GM18520 (cell line): ENCODE measurements at regions not wholly inside any gene's neighbourhood (a gene's known extent, or its start where the extent isn't known, plus 50 kb on each side); places are given as distances from the start of the nearest gene placed in this dataset.

Experiments used
- ATAC-seq: cut with Tn5 transposase; IDR thresholded peaks from one replicate; pipeline ENCODE4 v1.9.1; 2021; ENCODE audit not compliant: unreplicated experiment

DNA sequence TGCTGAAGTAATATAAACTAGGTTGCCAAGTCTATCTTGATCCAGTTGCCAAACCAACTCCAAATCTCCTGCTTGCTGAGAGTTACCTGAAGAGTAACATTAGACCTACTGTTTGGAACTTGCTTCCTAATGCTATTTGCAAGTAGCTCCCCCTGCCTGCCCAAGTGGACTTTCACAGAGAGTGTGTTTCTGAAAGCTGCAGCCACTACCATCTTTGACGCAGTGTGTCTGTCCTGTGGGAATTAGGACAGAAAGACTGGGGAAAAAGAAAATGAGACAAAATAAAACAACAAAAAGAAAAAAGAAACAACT is 195.0 kb upstream of the HS3ST1 start:
- ATAC-seq, result no peak

DNA sequence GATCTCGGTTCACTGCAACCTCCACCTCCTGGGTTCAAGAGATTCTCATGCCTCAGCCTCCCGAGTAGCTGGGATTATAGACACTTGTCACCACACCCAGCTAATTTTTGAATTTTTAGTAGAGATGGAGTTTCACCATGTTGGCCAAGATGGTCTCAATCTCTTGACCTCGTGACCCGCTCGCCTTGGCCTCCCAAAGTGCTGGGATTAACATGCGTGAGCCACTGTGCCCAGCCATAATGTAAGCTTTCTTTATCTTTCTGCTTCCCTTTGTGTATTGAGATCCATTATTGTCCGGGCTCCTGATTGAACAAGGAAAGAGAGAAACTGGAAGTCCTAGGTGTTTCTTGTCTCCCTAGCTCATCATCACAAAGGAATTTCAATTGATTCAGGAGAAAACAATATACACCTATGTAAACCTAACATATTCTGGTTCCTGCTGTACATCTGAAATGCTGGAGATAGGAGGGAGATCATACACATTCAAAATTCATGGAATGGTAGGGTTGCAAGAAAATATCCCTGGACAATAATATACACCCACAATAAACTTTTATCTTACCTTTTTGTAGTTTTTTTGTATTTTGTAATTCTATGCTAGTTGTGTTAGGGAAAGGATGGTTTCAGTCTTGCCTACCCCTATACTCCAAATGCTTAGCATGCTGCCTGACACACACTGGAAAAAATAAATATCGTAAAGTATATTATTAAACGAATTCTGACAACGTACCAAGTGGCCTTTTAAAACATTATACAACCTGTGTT is 194.4 kb upstream of the HS3ST1 start:
- no peak for ATAC-seq

DNA sequence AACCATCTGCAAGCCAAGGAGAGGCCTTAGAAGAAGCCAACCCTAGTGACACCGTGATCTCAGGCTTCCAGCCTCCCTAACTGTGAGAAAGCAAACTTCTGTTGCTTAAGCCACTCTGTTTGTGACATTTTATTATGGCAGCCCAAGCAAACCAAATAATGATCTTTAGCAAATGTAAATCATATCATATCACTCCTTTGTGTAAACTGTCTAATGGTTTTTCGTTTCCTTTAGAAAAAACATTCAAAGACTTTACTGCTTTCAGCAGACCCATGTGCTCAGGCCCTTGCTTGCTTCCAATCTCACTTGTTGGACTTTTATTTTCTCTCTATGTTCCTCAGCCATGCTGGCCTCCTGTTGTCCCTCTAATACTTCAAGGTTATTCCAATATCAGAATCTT is 192.2 kb upstream of the HS3ST1 start:
- ATAC-seq, result no peak

DNA sequence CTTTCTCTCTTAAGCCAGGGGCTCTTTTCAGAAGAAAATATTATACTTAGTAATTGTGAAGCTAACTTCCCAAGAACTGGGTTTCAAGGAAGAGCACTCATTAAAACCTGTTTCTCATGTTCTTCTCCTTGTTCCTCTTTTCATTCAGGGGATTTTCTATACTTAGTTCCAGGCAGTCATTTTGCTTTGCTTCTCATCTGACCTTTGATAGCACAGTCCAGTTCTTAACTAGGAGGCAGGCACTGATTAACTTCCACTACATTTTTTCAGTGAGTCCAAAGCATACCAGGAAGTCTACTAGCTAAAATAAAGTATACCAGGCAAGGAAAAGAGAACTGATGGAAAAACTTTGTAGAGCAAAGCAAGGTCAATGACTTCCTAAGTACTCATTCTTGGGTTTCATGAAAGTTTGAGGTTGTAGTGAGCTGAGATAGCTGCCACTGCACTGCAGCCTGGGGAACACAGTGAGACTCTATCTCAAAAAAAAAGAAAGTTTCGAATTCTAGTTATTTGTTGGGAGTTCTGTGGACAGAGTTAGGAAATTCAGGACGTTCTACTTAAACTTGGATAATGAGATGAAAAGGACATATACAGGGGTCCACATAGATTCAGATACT is 190.1 kb upstream of the HS3ST1 start:
- ATAC-seq, result no peak

DNA sequence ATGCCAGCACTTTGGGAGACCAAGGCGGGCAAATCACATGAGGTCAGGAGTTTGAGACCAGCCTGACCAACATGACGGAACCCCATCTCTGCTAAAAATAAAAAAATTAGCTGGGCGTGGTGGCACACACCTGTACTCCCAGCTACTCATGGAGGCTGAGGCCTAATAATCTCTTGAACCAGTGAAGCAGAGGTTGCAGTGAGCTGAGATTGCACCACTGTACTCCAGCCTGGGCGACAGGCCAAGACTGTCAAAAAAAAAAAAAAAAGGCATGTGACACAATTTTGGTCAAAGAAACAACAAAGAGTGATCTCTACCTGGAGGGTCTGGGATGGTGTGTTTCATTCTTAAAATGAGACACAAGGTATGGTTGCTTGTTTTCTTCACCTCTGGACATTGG is 188.2 kb upstream of the HS3ST1 start:
- no peak for ATAC-seq

DNA sequence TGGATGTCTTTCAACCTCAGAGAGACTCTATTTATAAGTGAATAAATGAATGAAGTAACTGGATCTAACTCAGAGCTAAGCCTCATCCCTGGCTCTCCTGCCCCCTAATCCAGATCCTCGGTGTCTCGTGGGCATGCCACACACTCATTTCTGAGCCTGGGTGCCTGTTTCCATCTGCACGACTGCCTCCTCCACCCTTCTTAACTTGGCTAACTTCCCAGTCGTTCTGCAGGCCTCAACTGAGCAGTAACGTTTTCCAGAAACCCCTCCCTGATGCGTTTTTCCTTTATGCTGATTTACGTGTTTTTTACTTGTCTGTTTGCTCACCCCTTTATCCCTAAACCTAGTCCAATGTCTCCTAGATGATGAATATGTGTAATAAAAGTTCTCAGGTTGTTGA is 186.9 kb upstream of the HS3ST1 start:
- ATAC-seq, result no peak

DNA sequence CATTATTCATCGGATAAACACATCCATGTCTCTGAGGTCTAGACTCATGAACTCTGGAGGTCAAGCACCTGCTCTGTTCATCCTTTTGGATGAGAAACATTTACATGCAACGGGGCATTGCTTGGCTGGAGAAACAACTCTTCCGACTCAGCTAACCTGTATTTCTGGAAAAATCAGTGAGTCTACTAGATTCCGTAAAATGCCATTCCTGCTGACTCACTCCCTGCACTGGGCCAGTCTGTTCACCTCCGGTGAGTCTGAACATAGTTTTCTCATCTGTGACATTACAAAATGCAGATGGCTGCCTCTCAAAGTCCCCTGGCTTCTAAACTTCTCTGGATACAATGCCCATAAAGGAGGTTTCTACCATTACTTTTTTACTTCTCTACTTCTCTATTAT is 185.7 kb upstream of the HS3ST1 start:
- no peak for ATAC-seq

DNA sequence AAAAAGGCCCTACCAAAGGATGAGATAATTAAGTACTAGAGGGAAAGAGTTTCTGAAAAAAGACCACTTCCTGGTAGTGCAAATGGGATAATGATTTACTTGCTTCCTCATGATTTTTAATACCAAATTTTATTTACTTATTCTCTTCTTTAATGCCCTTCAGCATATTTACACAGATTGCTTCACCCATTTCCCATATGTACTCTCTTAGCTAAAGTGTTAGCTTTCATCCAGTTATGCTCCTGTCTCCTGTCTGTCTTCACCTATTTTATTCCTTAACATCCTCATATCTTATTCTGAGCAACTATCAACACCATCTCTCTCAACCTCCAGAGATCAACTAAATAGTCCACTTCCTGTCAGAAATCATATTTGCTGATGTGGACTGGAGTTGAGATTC is 183.2 kb upstream of the HS3ST1 start:
- no peak for ATAC-seq

DNA sequence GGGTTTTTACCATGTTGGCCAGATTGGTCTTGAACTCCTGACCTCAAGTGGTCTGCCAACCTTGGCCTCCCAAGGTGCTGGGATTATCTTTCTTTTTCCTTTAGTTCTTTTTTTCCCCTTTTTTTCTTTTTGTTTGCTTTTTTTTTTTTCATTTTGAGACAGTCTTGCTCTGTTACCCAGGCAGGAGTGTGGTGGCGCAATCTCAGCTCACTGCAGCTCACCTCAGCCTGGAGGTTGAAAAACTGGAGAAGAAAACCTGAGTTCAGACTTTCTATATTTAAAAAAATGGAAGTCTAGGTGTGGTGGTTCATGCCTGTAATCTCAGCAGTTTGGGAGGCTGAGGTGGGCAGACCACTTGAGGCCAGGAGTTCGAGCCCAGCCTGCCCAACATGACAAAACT is 181.1 kb upstream of the HS3ST1 start:
- ATAC-seq, result no peak

DNA sequence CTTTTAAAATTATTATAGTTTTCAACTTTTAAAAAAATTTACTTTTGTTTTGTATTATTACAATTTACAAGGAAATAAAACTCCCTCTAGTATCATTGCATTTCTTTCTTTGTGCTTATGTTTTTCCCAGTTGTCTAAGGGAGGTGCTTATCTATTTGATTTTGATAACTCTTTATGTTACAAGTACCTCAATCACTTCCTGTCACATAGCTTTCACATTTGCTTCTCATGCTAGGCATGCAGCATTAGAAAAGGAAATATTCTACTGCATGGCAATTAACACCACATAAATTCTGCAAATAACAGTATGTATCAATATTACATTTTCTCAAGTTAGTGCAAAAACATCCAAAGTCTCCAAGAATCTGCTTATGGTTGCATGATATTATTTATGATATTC is 180.3 kb upstream of the HS3ST1 start:
- no peak for ATAC-seq

DNA sequence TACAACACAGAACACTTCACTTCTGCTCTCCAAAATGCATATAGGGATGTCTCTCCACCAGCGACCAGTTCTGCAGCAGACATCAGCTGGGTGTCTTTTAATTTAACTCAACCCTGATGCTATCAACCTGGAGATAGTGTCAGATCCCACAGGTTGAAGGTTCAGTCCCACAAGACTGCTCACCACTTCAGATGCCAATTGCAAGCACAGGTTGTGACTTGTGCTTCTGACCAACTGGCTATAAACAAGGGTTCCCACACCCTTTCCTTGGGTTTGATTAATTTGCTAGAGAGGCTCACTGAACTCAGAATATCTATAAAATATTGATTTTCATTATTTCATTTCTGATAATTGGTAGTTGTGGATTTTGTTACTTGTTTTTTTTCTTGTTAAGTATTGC is 177.4 kb upstream of the HS3ST1 start:
- no peak for ATAC-seq

DNA sequence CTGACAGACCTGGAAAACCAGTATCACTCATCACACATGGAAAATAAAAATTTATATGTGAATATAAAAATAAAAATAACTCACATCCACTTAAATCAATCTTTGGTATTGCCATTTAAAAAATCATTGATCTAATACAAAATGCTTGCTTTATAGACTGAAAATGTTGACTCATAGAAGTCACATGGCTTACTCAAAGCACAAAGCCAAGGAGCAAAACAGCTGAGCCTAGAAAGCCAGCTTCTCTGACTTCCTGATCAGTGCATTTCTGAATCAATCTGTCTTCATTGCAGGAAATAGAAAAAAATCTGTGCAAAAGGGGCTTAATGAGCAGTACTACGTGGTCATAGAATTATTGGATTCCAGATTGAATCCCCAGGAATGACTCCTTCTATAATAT is 176.9 kb upstream of the HS3ST1 start:
- no peak for ATAC-seq

DNA sequence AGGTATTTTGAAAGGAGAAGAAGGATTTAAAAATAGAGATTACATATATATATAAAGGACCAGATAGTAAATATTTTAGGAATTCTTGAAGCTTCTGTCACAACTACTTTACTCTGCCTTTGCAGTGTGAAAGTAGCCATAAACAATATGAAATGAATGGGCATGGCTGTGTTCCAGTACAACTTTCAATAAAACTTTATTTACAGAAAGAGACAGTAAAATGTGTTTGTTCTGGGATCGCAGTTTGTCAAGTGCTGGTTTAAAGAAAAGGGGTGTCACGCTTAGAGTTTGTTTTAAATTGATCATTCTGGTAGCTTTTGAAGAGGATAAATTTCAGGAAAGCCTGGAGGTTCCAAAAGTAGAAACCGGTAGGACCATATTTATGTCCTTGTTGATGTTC is 176.1 kb upstream of the HS3ST1 start:
- ATAC-seq, result no peak

DNA sequence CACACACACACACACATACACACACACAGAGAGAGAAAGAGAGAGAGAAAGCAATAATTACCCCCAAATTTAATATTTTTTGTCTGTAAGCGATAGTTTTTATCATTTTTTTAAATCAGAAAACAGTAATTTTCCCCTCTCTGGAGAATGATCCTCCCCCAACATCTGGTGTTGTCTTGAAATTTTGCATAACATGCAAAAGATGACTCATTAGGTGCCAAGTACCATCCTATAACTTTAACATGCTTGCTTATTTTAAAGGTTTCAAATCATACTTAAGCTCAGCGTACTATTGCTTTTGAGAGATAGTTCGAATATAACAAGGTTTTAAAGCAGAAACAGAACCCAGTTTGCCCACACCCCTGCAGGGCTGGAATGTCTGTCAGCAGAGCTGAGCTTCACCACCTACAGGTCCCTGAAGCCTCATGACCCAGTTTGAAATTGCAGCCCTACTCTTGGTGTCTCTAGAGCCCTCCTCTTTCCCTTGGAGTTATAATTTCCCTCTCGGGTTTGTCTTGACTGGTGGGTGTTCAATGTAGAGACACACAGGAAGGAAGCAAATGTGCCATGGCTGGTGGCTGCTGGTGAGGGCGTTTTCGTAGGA is 175.0 kb upstream of the HS3ST1 start:
- ATAC-seq, result no peak

DNA sequence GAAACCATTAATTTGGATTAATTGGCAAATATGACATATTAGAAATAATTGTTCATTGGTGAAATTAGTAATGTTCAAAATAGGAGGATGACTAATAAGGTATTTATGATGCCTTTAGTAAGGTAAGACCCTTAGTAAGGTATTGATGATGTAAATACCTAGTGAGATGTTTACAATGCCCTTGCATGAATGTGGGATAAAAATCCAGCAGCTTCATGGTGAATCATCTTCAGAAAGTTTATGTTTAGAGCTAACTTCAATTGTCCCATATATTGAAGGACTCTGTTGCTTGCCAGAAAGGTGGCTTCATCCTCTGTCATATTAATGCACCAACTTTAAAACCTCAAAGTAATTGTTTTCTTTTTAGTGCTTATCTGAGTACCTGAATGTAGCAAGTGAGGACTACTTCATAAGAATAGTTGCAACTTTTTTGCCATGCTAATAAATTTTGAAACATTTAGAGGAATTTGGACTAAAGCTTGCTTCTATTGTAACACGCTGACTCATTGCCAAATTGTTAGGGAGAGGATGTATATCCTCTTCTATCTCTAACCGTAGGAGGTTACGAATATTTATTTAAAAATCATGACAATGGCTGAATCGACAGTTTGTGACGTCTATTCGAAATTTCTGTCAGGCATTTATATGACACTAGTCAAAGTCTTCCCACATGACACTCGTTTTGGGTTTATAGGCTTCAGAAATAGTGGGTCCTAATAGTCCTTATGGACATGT is 174.1 kb upstream of the HS3ST1 start:
- ATAC-seq, result no peak

DNA sequence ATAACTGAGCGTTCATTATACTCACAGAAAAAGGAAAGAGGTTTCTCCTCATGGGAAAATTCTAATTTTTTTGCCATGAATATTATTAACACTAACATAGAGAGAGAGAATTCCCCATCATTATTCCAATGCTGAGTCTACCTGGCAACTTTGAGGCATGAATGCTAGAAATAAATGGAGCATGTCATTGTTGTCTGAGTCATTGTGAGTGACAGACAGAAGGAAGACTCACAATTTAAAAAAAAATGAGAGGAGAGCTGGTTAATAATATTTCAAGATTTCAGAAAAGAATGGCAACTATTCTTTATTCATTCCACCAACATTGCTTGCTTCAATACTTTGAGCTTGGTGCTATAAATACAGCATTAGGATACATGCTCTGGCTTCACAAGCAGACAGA is 170.4 kb upstream of the HS3ST1 start:
- no peak for ATAC-seq

DNA sequence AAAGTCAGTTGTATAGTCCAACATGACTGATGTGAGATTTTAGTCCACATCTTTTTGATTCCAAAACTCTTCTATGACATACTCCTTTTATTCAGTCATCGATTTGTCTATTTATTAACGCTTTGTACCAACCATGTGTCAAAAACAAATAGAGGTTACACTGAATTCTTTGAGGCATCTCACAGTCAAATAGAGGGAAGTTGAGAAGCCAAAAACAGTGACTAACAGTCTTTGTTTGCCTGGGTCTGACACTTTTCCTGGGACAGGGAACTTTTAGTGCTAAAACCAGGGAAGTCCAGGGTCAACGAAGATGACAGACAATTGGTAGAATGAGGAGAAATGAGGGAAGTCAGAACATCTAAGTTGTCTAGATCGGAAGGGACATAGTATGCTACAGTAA is 169.9 kb upstream of the HS3ST1 start:
- no peak for ATAC-seq

DNA sequence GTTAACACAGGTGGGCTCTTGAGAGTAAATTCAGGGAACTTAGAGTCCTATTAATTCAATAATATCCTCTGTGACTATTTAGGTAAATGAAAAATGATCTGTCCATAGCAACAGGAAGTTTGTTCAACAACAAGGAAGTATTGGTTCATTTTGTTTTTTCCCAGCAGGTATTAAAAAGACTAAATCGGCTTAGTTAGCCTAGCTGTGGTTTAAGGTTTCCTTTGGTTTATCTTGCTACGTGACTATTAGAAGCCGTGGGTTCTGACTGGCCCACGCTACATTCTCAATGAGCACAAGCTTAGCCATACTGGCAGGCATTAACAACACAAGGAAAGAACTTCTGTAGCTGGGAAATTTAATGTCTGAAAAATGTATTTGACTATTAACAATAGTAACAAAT is 168.8 kb upstream of the HS3ST1 start:
- no peak for ATAC-seq

DNA sequence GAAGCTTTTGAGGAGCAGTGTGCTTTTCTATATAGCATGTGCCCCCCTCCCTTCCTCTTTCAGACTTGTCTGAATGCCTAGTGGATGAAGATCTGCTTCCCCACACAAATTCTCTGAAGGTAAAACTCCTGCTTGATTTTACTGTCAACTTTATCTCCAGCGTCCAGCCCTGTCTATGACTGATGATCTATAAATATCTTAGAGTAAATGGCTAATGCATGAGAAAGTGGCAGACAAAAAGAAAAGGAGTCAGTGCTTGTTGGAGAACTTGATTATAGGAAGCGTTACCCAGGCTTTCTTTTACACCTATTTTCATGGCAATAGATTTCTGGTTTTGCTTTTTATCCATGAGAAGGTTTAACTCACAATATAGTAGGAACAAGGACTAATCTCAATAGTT is 168.3 kb upstream of the HS3ST1 start:
- ATAC-seq, result no peak

DNA sequence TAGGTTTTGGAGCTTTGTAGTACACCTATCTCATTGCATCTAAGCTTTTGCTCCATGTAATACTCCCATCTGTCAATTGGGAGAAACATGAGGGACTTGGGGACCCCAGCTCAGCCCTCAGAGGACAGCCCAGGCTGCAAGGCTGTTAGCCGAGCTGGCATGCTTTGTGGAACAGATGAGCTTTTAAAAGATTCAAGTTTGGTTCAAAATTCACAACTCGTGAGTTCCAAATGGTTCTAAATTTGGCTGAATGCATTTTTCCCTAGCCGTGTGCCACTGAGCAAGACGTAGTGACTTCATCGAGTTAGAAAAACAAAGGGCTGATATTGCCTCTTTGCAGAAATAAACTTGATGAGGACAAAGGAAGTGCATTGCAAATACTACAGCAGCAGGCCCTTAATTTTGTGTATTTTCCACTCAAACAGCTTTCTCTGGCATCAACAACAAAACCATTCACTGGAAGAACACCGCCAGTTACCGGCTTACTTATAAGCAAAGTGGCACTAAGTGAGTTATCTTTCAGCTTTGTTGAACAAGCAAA is 165.0 kb upstream of the HS3ST1 start:
- ATAC-seq, result no peak

DNA sequence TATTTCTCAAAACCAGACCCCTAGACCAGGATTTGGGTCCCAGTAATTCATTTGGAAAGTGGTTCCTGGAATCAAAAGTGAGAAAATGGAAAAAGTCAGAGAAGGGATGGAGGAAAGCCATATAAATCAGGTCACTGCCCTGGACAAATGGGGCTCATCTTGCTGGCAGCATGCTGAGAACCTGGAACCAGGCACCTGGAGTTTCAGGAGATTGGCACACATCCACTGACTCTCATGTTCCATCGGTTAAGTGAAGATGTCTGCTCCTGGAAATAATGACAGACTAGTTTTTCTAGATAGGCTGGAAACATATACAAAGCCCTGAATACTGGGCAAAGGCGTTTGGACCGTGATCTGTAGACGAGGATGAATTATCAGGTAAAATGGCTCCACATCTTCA is 163.6 kb upstream of the HS3ST1 start:
- ATAC-seq, result no peak

DNA sequence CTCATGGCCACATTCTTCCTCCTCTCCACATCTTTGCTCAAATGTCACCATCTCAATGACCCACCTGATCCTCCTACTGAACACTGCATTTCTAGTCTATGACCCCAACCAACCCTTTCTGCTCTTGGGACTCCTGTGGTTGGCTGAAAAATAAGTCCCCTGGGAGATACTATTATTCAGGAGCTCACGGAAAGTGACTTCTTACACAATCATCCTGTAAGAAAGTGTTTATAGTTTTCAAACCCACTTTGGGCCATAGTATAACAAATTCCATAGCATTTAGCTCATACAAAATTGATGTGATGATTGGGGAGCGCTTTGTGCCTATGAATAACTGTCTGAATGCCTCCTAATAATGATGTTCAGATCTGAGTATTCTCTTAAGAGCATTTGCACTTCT is 161.4 kb upstream of the HS3ST1 start:
- no peak for ATAC-seq
